MM.1S (cell line): ENCODE measurements at regions not wholly inside any gene's neighbourhood (a gene's known extent, or its start where the extent isn't known, plus 50 kb on each side); places are given as distances from the start of the nearest gene placed in this dataset.
A peak's percentile ranks its signal among the peaks of the same experiment; 100 is the strongest.

ENCODE experiments used
- DNase-seq: peaks from one replicate; pipeline ENCODE4 v3.0.0-alpha.2; 2015
- H2AFZ ChIP-seq: fragments of 300-600 bp; sonication (generic); 2 replicates; pipeline ENCODE4 v1.6.0; 2016; ENCODE audit warnings: antibody characterized with exemption, low read length
- H3F3A ChIP-seq: fragments of 300-600 bp; sonication (generic); 2 replicates; pipeline ENCODE4 v1.6.1; 2016; ENCODE audit warnings: mild to moderate bottlenecking, antibody characterized with exemption, low read length, moderate library complexity, mixed read lengths; ENCODE audit not compliant: insufficient read depth
- H3K27ac ChIP-seq: fragments of 300-600 bp; sonication (generic); 2 replicates; pipeline ENCODE4 v1.5.1; 2016; ENCODE audit warnings: mild to moderate bottlenecking, low read length
- H3K27me3 ChIP-seq: fragments of 300-600 bp; sonication (generic); replicated peaks from 2 replicates; pipeline ENCODE4 v1.6.0; 2016; ENCODE audit warnings: low read length; ENCODE audit not compliant: insufficient read depth
- H3K36me3 ChIP-seq: fragments of 300-600 bp; sonication (generic); replicated peaks from 2 replicates; pipeline ENCODE4 v1.6.1; 2016; ENCODE audit warnings: mild to moderate bottlenecking, low read length, mixed read lengths; ENCODE audit not compliant: insufficient read depth
- H3K4me1 ChIP-seq: fragments of 300-600 bp; sonication (generic); 2 replicates; pipeline ENCODE4 v1.6.1; 2016; ENCODE audit warnings: low read length, mixed read lengths
- H3K4me2 ChIP-seq: fragments of 300-600 bp; sonication (generic); 2 replicates; pipeline ENCODE4 v1.6.0; 2016; ENCODE audit warnings: low read depth, low read length
- H3K4me3 ChIP-seq: fragments of 300-600 bp; sonication (generic); 2 replicates; pipeline ENCODE4 v1.5.1; 2016; ENCODE audit warnings: low read length, mixed read lengths
- H3K79me2 ChIP-seq: fragments of 300-600 bp; sonication (generic); 2 replicates; pipeline ENCODE4 v1.6.1; 2016; ENCODE audit warnings: mixed run types, low read length, mixed read lengths
- H3K9ac ChIP-seq: fragments of 300-600 bp; sonication (generic); 2 replicates; pipeline ENCODE4 v1.6.1; 2016; ENCODE audit warnings: low read length, mixed read lengths
- H3K9me2 ChIP-seq: fragments of 300-600 bp; sonication (generic); replicated peaks from 2 replicates; pipeline ENCODE4 v1.6.1; 2016; ENCODE audit warnings: mild to moderate bottlenecking, low read length, mixed read lengths; ENCODE audit not compliant: insufficient read depth
- H3K9me3 ChIP-seq: fragments of 300-600 bp; sonication (generic); replicated peaks from 2 replicates; pipeline ENCODE4 v1.6.1; 2016; ENCODE audit warnings: mild to moderate bottlenecking, low read length, mixed read lengths; ENCODE audit not compliant: insufficient read depth
- H4K20me1 ChIP-seq: fragments of 300-600 bp; sonication (generic); 2 replicates; pipeline ENCODE4 v1.6.1; 2016; ENCODE audit warnings: mild to moderate bottlenecking, low read length, moderate library complexity, mixed read lengths; ENCODE audit not compliant: insufficient read depth
- EZH2 ChIP-seq: fragments of 300-600 bp; sonication (generic); optimal IDR thresholded peaks from 2 replicates; pipeline ENCODE3; 2017; ENCODE audit warnings: low read depth, mild to moderate bottlenecking, antibody characterized with exemption, low read length, mixed read lengths
- EZH2phosphoT487 ChIP-seq: fragments of 300-600 bp; sonication (generic); IDR thresholded peaks from 2 replicates; pipeline ENCODE4 v1.6.1; 2018; ENCODE audit warnings: antibody characterized with exemption, low read length
- TF ChIP-seq, protein P1 (sequence below): fragments of 300-600 bp; sonication (generic); IDR thresholded peaks from 2 replicates; pipeline ENCODE4 v1.5.1; 2016; ENCODE audit warnings: antibody characterized with exemption, low read length, mixed read lengths

DNA sequence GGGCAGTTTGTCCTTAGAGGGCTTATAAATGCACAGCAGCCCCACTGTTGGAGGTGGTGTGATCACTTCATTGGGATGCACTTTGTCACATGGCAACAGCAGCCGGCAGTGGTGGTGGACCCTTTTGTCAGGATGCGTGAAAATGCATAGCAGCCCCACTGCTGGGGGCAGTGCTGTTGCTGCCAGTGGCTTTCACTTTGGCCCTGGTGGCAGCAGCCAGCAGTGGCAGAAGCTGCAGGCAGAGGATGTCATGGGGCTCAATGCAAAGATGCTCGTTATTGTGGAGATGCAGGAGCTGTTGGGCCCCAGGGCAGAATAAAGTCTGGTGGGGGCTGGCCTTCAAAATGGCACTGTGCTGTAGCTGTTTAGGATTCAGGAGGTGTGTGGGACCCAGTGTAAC is 173.0 kb upstream of the DAAM1 start:
- H3K4me1 ChIP-seq = no peaks in the 10 kb centered on the region
- no peak overlapping the region for H3K9ac ChIP-seq
- no peaks in the 10 kb centered on the region for H3K79me2 ChIP-seq
- H2AFZ ChIP-seq = no peak overlapping the region
- no peak for DNase-seq
- H3K4me3 ChIP-seq = no peak overlapping the region
- no peak overlapping the region for H3K27ac ChIP-seq
- H3K4me2 ChIP-seq = no peak overlapping the region
- TF ChIP-seq EZH2phosphoT487 (no peak), EZH2 (no peak)
- TF ChIP-seq, protein P1, sequence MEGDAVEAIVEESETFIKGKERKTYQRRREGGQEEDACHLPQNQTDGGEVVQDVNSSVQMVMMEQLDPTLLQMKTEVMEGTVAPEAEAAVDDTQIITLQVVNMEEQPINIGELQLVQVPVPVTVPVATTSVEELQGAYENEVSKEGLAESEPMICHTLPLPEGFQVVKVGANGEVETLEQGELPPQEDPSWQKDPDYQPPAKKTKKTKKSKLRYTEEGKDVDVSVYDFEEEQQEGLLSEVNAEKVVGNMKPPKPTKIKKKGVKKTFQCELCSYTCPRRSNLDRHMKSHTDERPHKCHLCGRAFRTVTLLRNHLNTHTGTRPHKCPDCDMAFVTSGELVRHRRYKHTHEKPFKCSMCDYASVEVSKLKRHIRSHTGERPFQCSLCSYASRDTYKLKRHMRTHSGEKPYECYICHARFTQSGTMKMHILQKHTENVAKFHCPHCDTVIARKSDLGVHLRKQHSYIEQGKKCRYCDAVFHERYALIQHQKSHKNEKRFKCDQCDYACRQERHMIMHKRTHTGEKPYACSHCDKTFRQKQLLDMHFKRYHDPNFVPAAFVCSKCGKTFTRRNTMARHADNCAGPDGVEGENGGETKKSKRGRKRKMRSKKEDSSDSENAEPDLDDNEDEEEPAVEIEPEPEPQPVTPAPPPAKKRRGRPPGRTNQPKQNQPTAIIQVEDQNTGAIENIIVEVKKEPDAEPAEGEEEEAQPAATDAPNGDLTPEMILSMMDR = no peak
- H3F3A ChIP-seq = no peaks in the 10 kb centered on the region
- no peaks in the 10 kb centered on the region for H3K9me2 ChIP-seq
- no peaks in the 10 kb centered on the region for H3K27me3 ChIP-seq
- no peaks in the 10 kb centered on the region for H4K20me1 ChIP-seq
- no peaks in the 10 kb centered on the region for H3K36me3 ChIP-seq
- no peaks in the 10 kb centered on the region for H3K9me3 ChIP-seq

DNA sequence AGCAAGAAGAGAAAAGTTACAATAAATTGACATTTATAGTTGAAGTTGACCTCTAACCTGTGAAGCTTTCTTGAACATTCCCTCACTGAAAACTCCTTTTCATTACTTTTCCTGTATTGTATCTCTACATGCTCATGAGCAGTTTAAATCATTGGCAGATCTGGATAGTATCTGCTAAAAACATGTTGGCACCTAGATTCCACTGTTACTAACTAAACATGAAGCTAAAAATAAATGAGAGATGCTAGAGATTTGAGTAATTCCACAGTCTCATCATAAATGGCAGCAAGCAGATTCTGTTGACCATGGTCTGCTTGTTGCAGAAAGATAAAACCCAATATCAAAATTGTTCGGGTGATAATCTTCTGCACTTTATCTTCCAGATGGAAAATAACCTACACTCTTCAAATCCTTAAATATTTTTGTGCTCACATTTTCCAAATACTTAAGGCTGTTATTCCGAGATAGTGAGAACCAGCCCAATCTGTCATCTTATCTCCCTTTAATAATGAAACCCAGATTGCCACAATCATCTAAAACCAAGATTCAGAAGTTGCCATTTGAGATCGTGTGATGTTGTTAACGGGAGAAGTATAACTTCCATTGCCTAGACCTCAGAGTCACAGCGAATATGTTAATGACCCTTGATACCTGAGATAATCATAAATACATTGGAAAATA is 171.0 kb upstream of the DAAM1 start:
- Histone ChIP-seq H3F3A (no peaks in the 10 kb centered on the region), H3K79me2 (no peaks in the 10 kb centered on the region), H3K4me1 (no peaks in the 10 kb centered on the region), H3K27me3 (no peaks in the 10 kb centered on the region), H2AFZ (no peak overlapping the region), H3K36me3 (no peaks in the 10 kb centered on the region), H3K4me2 (no peak overlapping the region), H3K9ac (no peak overlapping the region), H4K20me1 (no peaks in the 10 kb centered on the region), H3K9me3 (no peaks in the 10 kb centered on the region), H3K27ac (no peak overlapping the region), H3K9me2 (no peaks in the 10 kb centered on the region), H3K4me3 (no peak overlapping the region)
- TF ChIP-seq EZH2 = no peak
- no peak for TF ChIP-seq EZH2phosphoT487
- DNase-seq = no peak

DNA sequence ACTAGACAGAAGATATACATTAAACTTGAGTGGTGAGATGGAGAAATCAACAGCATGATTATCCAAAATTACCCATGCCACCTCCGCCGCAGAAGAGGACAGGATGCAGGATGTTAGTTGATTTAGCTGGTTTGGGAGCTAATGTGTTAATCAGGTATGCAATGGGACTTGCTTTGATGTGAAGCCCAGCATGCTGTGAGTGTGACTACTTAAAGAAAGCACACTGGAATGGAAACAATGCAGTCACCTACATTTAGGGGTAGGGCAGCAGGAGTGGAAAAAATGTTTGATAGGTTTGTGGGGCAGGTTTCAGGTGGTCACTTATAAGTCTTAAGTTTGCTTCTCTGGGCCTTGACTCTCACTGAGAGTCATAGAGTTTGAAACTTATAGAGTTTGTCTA is 170.0 kb upstream of the DAAM1 start:
- Histone ChIP-seq H3K27ac (no peak overlapping the region), H3K79me2 (no peaks in the 10 kb centered on the region), H4K20me1 (no peaks in the 10 kb centered on the region), H3K9ac (no peak overlapping the region), H3F3A (no peaks in the 10 kb centered on the region), H3K4me3 (no peak overlapping the region), H3K27me3 (no peaks in the 10 kb centered on the region), H3K9me3 (no peaks in the 10 kb centered on the region), H3K9me2 (no peaks in the 10 kb centered on the region), H3K4me2 (no peak overlapping the region), H2AFZ (no peak overlapping the region), H3K36me3 (no peaks in the 10 kb centered on the region), H3K4me1 (no peaks in the 10 kb centered on the region)
- TF ChIP-seq EZH2 (no peak), EZH2phosphoT487 (no peak)
- TF ChIP-seq, protein P1 = no peak
- no peak for DNase-seq

DNA sequence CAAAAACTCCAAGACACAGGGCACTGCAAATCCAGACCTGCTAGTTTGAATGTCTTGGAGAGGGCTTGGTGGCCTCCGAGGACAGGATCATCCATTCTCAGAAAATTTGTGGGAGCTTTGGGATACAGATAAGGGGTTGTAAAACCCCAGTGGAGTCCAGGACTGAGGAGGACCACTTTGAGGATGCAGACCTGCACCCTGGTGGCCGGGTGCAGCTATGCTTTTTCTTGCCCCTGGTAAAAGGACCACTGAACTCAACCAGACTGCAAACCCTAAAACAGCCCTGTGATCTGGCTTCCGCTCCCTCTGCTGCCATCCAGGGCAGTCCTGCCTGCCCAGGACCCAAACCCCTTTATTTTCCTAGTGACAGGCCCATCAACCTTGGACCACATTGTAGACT is 169.5 kb upstream of the DAAM1 start:
- H3K9me3 ChIP-seq = no peaks in the 10 kb centered on the region
- H3K36me3 ChIP-seq = no peaks in the 10 kb centered on the region
- no peak overlapping the region for H3K4me2 ChIP-seq
- no peaks in the 10 kb centered on the region for H3K4me1 ChIP-seq
- no peaks in the 10 kb centered on the region for H3K9me2 ChIP-seq
- H3K9ac ChIP-seq = no peak overlapping the region
- no peak overlapping the region for H2AFZ ChIP-seq
- H3F3A ChIP-seq = no peaks in the 10 kb centered on the region
- no peak overlapping the region for H3K27ac ChIP-seq
- TF ChIP-seq, protein P1 = 0 out of 2 replicates have a peak, but pooled peaks have one; percentile 4
- TF ChIP-seq EZH2 = no peak
- no peaks in the 10 kb centered on the region for H3K79me2 ChIP-seq
- H3K27me3 ChIP-seq = no peaks in the 10 kb centered on the region
- no peaks in the 10 kb centered on the region for H4K20me1 ChIP-seq
- no peak overlapping the region for H3K4me3 ChIP-seq
- DNase-seq = no peak
